GM06990 (cell line): ENCODE measurements at regions not wholly inside any gene's neighbourhood (a gene's known extent, or its start where the extent isn't known, plus 50 kb on each side); places are given as distances from the start of the nearest gene placed in this dataset.

Source experiments
- DNase-seq: peaks from one replicate; pipeline ENCODE4 v3.0.0-alpha.2; 2011; ENCODE audit not compliant: insufficient read length; ENCODE audit errors: extremely low read depth
- H3K27me3 ChIP-seq: replicated peaks from 2 replicates; pipeline ENCODE4 v1.6.0; 2011; ENCODE audit warnings: low read length; ENCODE audit not compliant: control insufficient read depth, insufficient read depth
- H3K36me3 ChIP-seq: 2 replicates; pipeline ENCODE4 v1.5.1; 2011; ENCODE audit warnings: low read length; ENCODE audit not compliant: control insufficient read depth, insufficient read depth
- H3K4me3 ChIP-seq: replicated peaks from 2 replicates; pipeline ENCODE4 v1.5.1; 2011; ENCODE audit warnings: low read depth, mild to moderate bottlenecking, control low read depth, low read length
- CTCF ChIP-seq: IDR thresholded peaks from 2 replicates; pipeline ENCODE4 v1.5.1; 2011; ENCODE audit warnings: low read length, control low read depth, mild to moderate bottlenecking, inconsistent platforms; ENCODE audit not compliant: insufficient read depth, poor library complexity, severe bottlenecking

GRCh38 chr21:32940079-32941014, 85.4 kb upstream of the OLIG2 start:
- no peaks in the 10 kb centered on the region for H3K36me3 ChIP-seq

GRCh38 chr21:32941263-32941662, 84.5 kb upstream of the OLIG2 start:
- TF ChIP-seq CTCF: no peak
- Histone ChIP-seq H3K36me3 (no peaks in the 10 kb centered on the region), H3K27me3 (no peaks in the 10 kb centered on the region), H3K4me3 (no peak overlapping the region)
- DNase-seq: no peak

More at GRCh38 chr21:32940079-32941014, 85.4 kb upstream of the OLIG2 start:
- no peak for DNase-seq
- Histone ChIP-seq H3K27me3 (no peaks in the 10 kb centered on the region), H3K4me3 (no peak overlapping the region)
- TF ChIP-seq CTCF: peak; percentile 79

GRCh38 chr21:32946654-32947053, 79.1 kb upstream of the OLIG2 start:
- no peaks in the 10 kb centered on the region for H3K36me3 ChIP-seq
- no peak for DNase-seq
- no peaks in the 10 kb centered on the region; the same call in 1 of the 2 replicates for H3K27me3 ChIP-seq
- TF ChIP-seq CTCF: no peak
- no peak overlapping the region for H3K4me3 ChIP-seq

- H3K27me3 ChIP-seq: no peaks in the 10 kb centered on the region; the same call in 1 of the 2 replicates
- H3K36me3 ChIP-seq: no peaks in the 10 kb centered on the region
- no peak for DNase-seq
- TF ChIP-seq CTCF: no peak
- no peak overlapping the region for H3K4me3 ChIP-seq
These were observed 78.0 kb upstream of the OLIG2 start for GRCh38 chr21:32947736-32948135.

- Histone ChIP-seq H3K4me3 (no peak overlapping the region), H3K36me3 (no peaks in the 10 kb centered on the region), H3K27me3 (no peaks in the 10 kb centered on the region; the same call in none of the 2 replicates)
- TF ChIP-seq CTCF: no peak
- no peak for DNase-seq
These were observed 76.0 kb upstream of the OLIG2 start for GRCh38 chr21:32949701-32950100.

GRCh38 chr21:32951041-32951440, 74.7 kb upstream of the OLIG2 start:
- Histone ChIP-seq H3K4me3 (no peak overlapping the region), H3K36me3 (no peaks in the 10 kb centered on the region), H3K27me3 (no peaks in the 10 kb centered on the region; the same call in none of the 2 replicates)
- no peak for TF ChIP-seq CTCF
- DNase-seq: no peak
